ENCODE measurements at regions not wholly inside any gene's neighbourhood (a gene's known extent, or its start where the extent isn't known, plus 50 kb on each side); places are given as distances from the start of the nearest gene placed in this dataset.
A peak's percentile ranks its signal among the peaks of the same experiment; 100 is the strongest.

- TF ChIP-seq CTCF (IDR thresholded peaks at IDR 0.05): peak in 1 of 7 experiments; percentile 11
- no peak for TF ChIP-seq POLR2A (IDR thresholded peaks at IDR 0.05)
Observed at GRCh38 chr6:23547851-23548250, 578.2 kb upstream of the NRSN1 start.
